Mesodermal cell (in vitro differentiated cells): ENCODE measurements at regions not wholly inside any gene's neighbourhood (a gene's known extent, or its start where the extent isn't known, plus 50 kb on each side); places are given as distances from the start of the nearest gene placed in this dataset.
"Not testable (repeated sequence)": the region's sequence is repeated elsewhere in the genome, so short reads cannot be mapped to it uniquely, and the experiment has no call there.

ENCODE experiments used
- H3K27ac ChIP-seq: 2 replicates; pipeline ENCODE4 v1.7.0; 2013; ENCODE audit warnings: mild to moderate bottlenecking, low read depth, low read length, moderate library complexity; ENCODE audit not compliant: severe bottlenecking
- H3K36me3 ChIP-seq: 2 replicates; pipeline ENCODE4 v1.7.1; 2013; ENCODE audit warnings: mild to moderate bottlenecking, low read length, moderate library complexity; ENCODE audit not compliant: control insufficient read depth, insufficient read depth
- H3K4me1 ChIP-seq: one replicate; pipeline ENCODE4 v1.7.1; 2013; ENCODE audit warnings: mild to moderate bottlenecking, low read length; ENCODE audit not compliant: insufficient read depth, control insufficient read depth, poor library complexity, severe bottlenecking
- H3K4me3 ChIP-seq: 2 replicates; pipeline ENCODE4 v1.7.0; 2013; ENCODE audit warnings: low read length, control low read depth, mild to moderate bottlenecking; ENCODE audit not compliant: insufficient read depth, poor library complexity, severe bottlenecking; ENCODE audit errors: extremely low read depth
- H3K9me3 ChIP-seq: 2 replicates; pipeline ENCODE4 v1.7.1; 2013; ENCODE audit warnings: mild to moderate bottlenecking, low read length, moderate library complexity; ENCODE audit not compliant: control insufficient read depth
- WGBS, 2 experiments: methylation state at CpG; one replicate each; pipeline ENCODE4 v1.1.5; 2013; ENCODE audit warnings: missing lambda C conversion rate in 2 of 2; ENCODE audit not compliant: insufficient coverage in 2 of 2; 5-methylcytosine and 5-hydroxymethylcytosine counted together

GRCh38 chr3:26284503-26284902 is 338.1 kb upstream of the LRRC3B start:
- peaks cover 23% of the 10 kb centered on the region for H3K9me3 ChIP-seq
- not testable (repeated sequence) for H3K4me1 ChIP-seq, H3K27ac ChIP-seq, H3K36me3 ChIP-seq, H3K4me3 ChIP-seq
- 75 to 81% methylated on average over 3 of the region's 4 CpGs for WGBS, 2 experiments

GRCh38 chr3:26291840-26292239 is 330.7 kb upstream of the LRRC3B start:
- H3K9me3 ChIP-seq, result no peaks in the 10 kb centered on the region
- no peaks in the 10 kb centered on the region for H3K4me1 ChIP-seq
- H3K36me3 ChIP-seq, result no peaks in the 10 kb centered on the region
- no peak overlapping the region for H3K4me3 ChIP-seq
- 67 to 100% methylated on average over 1 of the region's 1 CpG for WGBS, 2 experiments
- H3K27ac ChIP-seq, result no peak overlapping the region

GRCh38 chr3:26292780-26293179 is 329.8 kb upstream of the LRRC3B start:
- Histone ChIP-seq H3K4me3 (no peak overlapping the region), H3K4me1 (no peaks in the 10 kb centered on the region), H3K36me3 (no peaks in the 10 kb centered on the region), H3K9me3 (no peaks in the 10 kb centered on the region), H3K27ac (no peak overlapping the region)
- WGBS, 2 experiments, result no CpG with 5 or more reads among the region's 1 CpG

GRCh38 chr3:26293329-26293844 is 329.2 kb upstream of the LRRC3B start:
- H3K9me3 ChIP-seq, result no peaks in the 10 kb centered on the region
- no peaks in the 10 kb centered on the region for H3K36me3 ChIP-seq
- H3K4me3 ChIP-seq, result no peak overlapping the region
- H3K27ac ChIP-seq, result no peak overlapping the region
- no peaks in the 10 kb centered on the region for H3K4me1 ChIP-seq

- Histone ChIP-seq H3K9me3 (peaks cover 4% of the 10 kb centered on the region), H3K4me1 (no peaks in the 10 kb centered on the region), H3K36me3 (no peaks in the 10 kb centered on the region), H3K27ac (no peak overlapping the region), H3K4me3 (no peak overlapping the region)
- WGBS, 2 experiments, result 79 to 90% methylated on average over 5 of the region's 5 CpGs
Observed at GRCh38 chr3:26307192-26307591, 315.4 kb upstream of the LRRC3B start.

GRCh38 chr3:26307787-26308186 is 314.8 kb upstream of the LRRC3B start:
- H3K4me1 ChIP-seq, result no peaks in the 10 kb centered on the region
- H3K36me3 ChIP-seq, result no peaks in the 10 kb centered on the region
- WGBS, 2 experiments, result 97% methylated on average over 3 of the region's 3 CpGs; no CpG with 5 or more reads in 1 of the 2 experiments
- no peak overlapping the region for H3K4me3 ChIP-seq
- H3K27ac ChIP-seq, result no peak overlapping the region
- H3K9me3 ChIP-seq, result peaks cover 4% of the 10 kb centered on the region

GRCh38 chr3:26308454-26308853 is 314.1 kb upstream of the LRRC3B start:
- Histone ChIP-seq H3K36me3 (no peaks in the 10 kb centered on the region), H3K4me3 (no peak overlapping the region), H3K9me3 (peaks cover 4% of the 10 kb centered on the region), H3K4me1 (no peaks in the 10 kb centered on the region), H3K27ac (no peak overlapping the region)
- 39 to 70% methylated on average over 2 to 3 of the region's 3 CpGs for WGBS, 2 experiments

- not testable (repeated sequence) for H3K4me3 ChIP-seq, H3K9me3 ChIP-seq, H3K4me1 ChIP-seq, H3K36me3 ChIP-seq, H3K27ac ChIP-seq
- 93 to 100% methylated on average over 1 of the region's 1 CpG for WGBS, 2 experiments
Observed at GRCh38 chr3:26309536-26309935, 313.0 kb upstream of the LRRC3B start.

- Histone ChIP-seq H3K4me3 (no peak overlapping the region), H3K27ac (no peak overlapping the region), H3K9me3 (peaks cover 4% of the 10 kb centered on the region), H3K4me1 (peaks cover 4% of the 10 kb centered on the region), H3K36me3 (no peaks in the 10 kb centered on the region)
- 81 to 100% methylated on average over 2 to 4 of the region's 5 CpGs for WGBS, 2 experiments
Observed at GRCh38 chr3:26312816-26313215, 309.8 kb upstream of the LRRC3B start.

- H3K4me1 ChIP-seq, result peaks cover 4% of the 10 kb centered on the region
- H3K9me3 ChIP-seq, result no peaks in the 10 kb centered on the region
Observed at GRCh38 chr3:26316472-26316871, 306.1 kb upstream of the LRRC3B start.

GRCh38 chr3:26323741-26324140 is 298.8 kb upstream of the LRRC3B start:
- H3K9me3 ChIP-seq, H3K36me3 ChIP-seq, H3K4me1 ChIP-seq, H3K4me3 ChIP-seq, H3K27ac ChIP-seq: not testable (repeated sequence)
- 72 to 77% methylated on average over 2 to 4 of the region's 6 CpGs for WGBS, 2 experiments

More at GRCh38 chr3:26316472-26316871, 306.1 kb upstream of the LRRC3B start:
- H3K4me3 ChIP-seq, result no peak overlapping the region
- H3K27ac ChIP-seq, result no peak overlapping the region
- H3K36me3 ChIP-seq, result no peaks in the 10 kb centered on the region
